ENCODE measurements at regions not wholly inside any gene's neighbourhood (a gene's known extent, or its start where the extent isn't known, plus 50 kb on each side); places are given as distances from the start of the nearest gene placed in this dataset.

DNA sequence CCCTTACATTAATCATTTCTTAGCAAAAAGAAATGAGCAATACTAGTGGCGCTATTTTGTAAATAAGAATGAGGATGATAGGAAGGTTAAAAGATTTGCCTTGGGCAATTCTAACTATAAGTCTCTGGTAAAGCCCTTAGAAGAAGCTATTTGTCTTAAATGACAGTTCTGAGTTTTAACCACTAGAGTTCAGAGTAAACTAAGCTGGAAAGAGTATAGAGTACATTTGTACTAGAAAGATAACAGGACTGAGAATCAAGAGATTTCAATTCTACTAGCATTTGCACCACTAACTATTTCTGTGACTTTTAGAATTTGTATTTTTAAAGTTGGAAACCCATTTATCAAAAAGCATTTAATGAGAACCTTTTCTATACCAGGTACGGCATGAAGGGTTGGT lies 750.3 kb downstream of the OLFM4 start:
- H3K4me3 ChIP-seq (replicated peaks in 1 of 2; ENCODE audit: low read depth in 2 of 2, low read length in 2 of 2) = no peak overlapping the region
- TF ChIP-seq, protein P1, sequence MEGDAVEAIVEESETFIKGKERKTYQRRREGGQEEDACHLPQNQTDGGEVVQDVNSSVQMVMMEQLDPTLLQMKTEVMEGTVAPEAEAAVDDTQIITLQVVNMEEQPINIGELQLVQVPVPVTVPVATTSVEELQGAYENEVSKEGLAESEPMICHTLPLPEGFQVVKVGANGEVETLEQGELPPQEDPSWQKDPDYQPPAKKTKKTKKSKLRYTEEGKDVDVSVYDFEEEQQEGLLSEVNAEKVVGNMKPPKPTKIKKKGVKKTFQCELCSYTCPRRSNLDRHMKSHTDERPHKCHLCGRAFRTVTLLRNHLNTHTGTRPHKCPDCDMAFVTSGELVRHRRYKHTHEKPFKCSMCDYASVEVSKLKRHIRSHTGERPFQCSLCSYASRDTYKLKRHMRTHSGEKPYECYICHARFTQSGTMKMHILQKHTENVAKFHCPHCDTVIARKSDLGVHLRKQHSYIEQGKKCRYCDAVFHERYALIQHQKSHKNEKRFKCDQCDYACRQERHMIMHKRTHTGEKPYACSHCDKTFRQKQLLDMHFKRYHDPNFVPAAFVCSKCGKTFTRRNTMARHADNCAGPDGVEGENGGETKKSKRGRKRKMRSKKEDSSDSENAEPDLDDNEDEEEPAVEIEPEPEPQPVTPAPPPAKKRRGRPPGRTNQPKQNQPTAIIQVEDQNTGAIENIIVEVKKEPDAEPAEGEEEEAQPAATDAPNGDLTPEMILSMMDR (IDR thresholded peaks at IDR 0.05; ENCODE audit: low read depth, low read length) = no peak
- DNase-seq (ENCODE audit: low read depth in 2 of 2) = no peak

DNA sequence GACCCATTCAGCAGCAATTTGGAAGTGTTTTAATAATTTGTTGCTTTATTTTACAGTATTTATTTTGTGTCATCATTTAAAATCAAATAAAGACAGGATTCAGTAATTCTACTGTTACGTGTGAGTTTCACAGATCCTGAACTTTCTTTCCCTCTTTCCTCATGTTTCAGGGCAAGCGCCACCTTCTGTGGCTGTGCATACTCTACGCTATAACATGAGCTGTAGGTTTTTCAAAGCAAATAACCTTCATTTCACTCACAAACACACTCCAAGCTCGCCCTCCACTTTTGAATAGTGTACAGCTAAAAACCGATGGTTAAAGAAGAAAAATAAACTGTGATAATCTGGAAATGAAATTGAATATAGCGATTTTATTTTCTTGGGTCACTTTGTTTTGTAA lies 753.3 kb downstream of the OLFM4 start:
- TF ChIP-seq, protein P1 (IDR thresholded peaks at IDR 0.05; ENCODE audit: low read depth, low read length) = no peak
- DNase-seq (ENCODE audit: low read depth in 2 of 2) = peak in 1 of 2 donors; percentile 0
- H3K4me3 ChIP-seq (replicated peaks in 1 of 2; ENCODE audit: low read depth in 2 of 2, low read length in 2 of 2) = no peak overlapping the region

DNA sequence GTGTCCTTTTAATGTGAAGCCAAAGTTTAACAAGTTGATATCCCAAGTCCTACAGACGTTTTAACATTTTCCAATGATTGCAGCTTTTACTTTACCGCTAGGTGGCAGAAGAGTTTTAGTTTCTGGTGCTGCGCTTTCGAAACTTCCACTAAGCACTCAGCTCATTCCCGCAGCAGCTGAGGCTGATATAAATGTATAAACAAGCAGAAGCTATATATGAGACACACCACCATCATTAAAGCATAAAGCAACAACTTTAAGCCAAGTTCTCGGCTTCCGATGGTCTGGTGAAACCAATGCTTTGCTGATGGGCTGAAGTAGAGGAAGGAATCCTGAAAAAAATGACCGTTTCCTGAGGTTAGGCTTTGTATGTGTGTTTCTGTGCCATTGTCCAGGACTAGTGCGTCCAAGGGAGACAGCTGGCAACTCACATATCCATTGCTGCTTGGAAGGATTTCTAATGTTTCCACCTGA lies 753.9 kb downstream of the OLFM4 start:
- TF ChIP-seq, protein P1 (IDR thresholded peaks at IDR 0.05; ENCODE audit: low read depth, low read length) = peak; percentile 67

DNA sequence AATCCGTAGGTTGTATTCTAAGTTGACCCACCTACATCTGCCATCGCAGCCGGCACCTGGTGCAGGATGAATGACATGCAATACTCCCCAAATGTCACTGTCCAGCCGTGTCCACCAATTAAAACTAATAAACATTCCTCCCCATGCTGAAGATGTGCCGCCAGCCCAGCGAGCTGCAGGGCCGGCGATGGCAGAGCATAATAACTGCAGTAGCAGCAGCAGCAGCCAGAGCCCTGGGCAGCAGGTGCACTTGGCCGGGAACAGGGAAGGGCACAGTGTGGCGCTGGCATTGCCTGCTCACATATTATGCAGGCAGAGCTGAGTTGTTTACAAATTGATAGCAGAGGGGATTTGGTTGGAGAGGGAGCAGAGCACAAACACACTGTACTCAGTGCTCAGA lies 754.9 kb downstream of the OLFM4 start:
- TF ChIP-seq, protein P1 (IDR thresholded peaks at IDR 0.05; ENCODE audit: low read depth, low read length) = no peak
- H3K4me3 ChIP-seq (replicated peaks in 1 of 2; ENCODE audit: low read depth in 2 of 2, low read length in 2 of 2) = no peak overlapping the region
- no peak for DNase-seq (ENCODE audit: low read depth in 2 of 2)

More for the DNA sequence above, 753.9 kb downstream of the OLFM4 start:
- peak; percentile 62 to 65 for DNase-seq (ENCODE audit: low read depth in 2 of 2)
- peak overlapping the region in 1 of 2 donors; percentile 27 for H3K4me3 ChIP-seq (replicated peaks in 1 of 2; ENCODE audit: low read depth in 2 of 2, low read length in 2 of 2)

DNA sequence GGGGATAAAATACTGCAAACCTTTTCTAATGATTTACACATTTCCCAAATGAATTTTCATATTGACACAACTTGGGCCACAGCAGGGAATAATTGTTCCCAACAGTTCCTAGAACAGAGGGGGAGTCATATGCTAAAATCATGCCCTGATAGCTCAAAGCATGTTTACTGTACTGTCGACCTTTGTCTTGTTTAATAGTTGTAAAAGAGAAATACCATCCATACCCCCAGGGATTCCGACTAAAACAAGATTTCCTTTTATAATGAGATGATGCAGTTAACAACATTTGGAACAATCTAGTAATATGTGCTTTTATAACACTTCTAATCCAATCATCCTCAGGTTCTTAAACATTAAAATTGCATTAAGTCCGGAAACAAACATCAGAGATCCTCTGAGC lies 759.7 kb downstream of the OLFM4 start:
- no peak overlapping the region for H3K4me3 ChIP-seq (replicated peaks in 1 of 2; ENCODE audit: low read depth in 2 of 2, low read length in 2 of 2)
- no peak for DNase-seq (ENCODE audit: low read depth in 2 of 2)
- TF ChIP-seq, protein P1 (IDR thresholded peaks at IDR 0.05; ENCODE audit: low read depth, low read length) = no peak

DNA sequence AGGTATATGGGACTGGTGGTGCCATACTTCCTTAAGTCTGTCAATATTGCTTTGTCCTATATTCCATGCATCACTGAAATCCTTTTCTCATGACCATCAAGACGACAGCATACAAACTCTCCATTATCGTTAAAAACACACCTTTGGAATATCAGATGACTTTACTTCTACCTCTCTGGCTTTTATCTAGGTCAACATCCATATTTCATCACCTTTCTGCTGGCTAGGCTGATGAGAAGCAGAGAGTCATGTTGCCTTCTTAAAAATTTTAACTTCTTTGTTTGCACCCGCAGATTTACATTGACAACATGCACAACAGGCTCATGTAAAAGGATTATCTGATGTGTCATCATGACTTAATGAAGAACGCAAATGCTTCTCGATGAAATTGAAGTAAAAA lies 771.4 kb downstream of the OLFM4 start:
- no peak overlapping the region for H3K4me3 ChIP-seq (replicated peaks in 1 of 2; ENCODE audit: low read depth in 2 of 2, low read length in 2 of 2)
- no peak for DNase-seq (ENCODE audit: low read depth in 2 of 2)
- TF ChIP-seq, protein P1 (IDR thresholded peaks at IDR 0.05; ENCODE audit: low read depth, low read length) = no peak

DNA sequence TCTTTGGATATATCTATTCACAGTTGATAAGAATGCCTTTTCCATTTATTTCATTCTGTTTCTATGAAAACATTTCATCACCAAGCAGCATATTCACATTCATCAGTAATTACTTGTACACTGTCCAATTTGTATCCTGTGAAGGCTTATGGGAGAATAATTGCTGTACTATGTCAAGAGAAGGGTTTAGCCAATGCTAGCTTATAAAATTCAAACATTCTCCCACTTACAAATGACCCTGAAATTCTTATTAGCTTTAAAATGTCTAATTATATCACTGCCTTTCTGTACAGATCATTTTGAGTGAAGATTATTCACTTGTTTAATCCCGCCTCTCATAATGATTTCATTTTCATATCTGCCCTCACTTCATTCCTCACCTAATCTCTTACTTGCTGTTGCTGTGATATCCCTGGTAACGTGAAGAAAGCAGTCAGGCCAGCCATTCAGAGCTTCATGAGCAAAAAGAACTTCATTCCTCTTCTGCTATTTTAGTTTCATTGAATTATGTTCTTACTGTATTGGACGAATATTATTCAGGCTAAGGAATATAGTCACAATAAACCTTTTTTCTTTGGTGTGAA lies 778.7 kb downstream of the OLFM4 start:
- no peak for DNase-seq (ENCODE audit: low read depth in 2 of 2)
- H3K4me3 ChIP-seq (replicated peaks in 1 of 2; ENCODE audit: low read depth in 2 of 2, low read length in 2 of 2) = no peak overlapping the region
- TF ChIP-seq, protein P1 (IDR thresholded peaks at IDR 0.05; ENCODE audit: low read depth, low read length) = no peak
